ENCODE measurements at regions not wholly inside any gene's neighbourhood (a gene's known extent, or its start where the extent isn't known, plus 50 kb on each side); places are given as distances from the start of the nearest gene placed in this dataset.

DNA sequence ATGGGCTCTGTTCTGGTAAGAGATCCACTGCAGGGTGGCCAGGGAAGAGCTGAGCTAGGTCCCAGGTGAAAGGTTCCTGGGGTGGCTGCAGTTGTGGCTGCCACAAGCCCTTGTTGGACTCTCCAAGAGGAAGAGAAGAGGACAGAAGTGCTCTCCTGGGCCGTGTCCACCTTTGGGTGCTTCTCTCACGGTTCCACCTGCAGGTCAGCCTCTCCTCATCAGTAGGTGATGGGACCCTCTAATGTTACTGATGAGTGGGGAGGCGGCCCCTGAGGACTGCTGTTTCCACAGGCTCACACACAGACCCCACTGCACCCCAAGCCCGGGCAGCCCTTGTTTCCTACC lies 804.9 kb downstream of the BRD1 start:
- H3K4me3 ChIP-seq (replicated peaks; ENCODE audit: insufficient read depth, low read length): no peak overlapping the region
- H3K27me3 ChIP-seq (ENCODE audit: insufficient read depth, poor library complexity, severe bottlenecking): no peaks in the 10 kb centered on the region
- no peak overlapping the region for H3K27ac ChIP-seq (replicated peaks)
- DNase-seq (ENCODE audit: low read depth in 1 of 2, low spot score in 1 of 2): no peak
- TF ChIP-seq, protein P1, sequence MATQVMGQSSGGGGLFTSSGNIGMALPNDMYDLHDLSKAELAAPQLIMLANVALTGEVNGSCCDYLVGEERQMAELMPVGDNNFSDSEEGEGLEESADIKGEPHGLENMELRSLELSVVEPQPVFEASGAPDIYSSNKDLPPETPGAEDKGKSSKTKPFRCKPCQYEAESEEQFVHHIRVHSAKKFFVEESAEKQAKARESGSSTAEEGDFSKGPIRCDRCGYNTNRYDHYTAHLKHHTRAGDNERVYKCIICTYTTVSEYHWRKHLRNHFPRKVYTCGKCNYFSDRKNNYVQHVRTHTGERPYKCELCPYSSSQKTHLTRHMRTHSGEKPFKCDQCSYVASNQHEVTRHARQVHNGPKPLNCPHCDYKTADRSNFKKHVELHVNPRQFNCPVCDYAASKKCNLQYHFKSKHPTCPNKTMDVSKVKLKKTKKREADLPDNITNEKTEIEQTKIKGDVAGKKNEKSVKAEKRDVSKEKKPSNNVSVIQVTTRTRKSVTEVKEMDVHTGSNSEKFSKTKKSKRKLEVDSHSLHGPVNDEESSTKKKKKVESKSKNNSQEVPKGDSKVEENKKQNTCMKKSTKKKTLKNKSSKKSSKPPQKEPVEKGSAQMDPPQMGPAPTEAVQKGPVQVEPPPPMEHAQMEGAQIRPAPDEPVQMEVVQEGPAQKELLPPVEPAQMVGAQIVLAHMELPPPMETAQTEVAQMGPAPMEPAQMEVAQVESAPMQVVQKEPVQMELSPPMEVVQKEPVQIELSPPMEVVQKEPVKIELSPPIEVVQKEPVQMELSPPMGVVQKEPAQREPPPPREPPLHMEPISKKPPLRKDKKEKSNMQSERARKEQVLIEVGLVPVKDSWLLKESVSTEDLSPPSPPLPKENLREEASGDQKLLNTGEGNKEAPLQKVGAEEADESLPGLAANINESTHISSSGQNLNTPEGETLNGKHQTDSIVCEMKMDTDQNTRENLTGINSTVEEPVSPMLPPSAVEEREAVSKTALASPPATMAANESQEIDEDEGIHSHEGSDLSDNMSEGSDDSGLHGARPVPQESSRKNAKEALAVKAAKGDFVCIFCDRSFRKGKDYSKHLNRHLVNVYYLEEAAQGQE (IDR thresholded peaks at IDR 0.05; ENCODE audit: insufficient replicate concordance, low read depth): no peak

DNA sequence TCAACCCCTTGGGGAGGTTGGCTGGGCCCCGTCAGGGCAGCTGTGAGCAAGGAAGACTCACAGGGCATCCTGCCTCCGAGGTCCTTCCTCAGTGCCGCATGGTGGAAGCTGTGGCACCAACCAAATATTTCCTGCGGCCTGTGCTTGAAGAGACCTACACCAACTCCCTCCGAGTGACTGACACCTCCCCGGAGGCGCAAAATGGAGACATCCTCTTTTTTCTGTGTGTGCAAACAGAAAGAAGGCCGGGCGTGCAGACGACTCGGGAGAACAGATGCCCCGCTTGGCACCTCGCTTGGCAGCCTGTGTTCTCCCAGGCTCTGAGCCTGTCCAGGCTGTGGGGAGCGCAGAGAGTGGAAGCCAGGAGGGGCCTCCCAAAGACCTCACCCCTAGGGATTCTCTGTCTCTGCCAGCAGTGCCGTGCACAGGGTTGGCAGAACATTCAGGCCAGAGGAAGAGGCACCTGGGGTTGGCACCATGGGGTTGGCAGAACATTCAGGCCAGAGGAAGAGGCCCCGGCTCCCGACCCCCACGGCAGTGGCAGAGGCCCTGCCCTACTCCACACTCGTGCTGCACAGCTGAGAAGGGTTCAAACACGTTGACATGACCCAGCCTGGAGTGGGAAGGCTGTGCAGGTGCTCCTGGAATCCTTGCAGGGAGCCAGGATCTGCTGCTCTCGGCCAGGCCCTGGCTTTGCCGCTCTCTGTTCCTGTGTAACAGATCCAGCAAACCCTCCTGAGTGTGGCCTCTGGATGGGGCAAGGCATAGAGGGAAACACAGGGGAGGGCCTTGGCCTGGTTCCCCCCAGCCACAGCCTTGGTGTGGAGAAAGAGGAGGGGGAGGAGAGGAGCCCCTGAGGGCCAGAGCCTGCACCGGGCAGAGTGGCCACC lies 805.5 kb downstream of the BRD1 start:
- TF ChIP-seq, protein P2, sequence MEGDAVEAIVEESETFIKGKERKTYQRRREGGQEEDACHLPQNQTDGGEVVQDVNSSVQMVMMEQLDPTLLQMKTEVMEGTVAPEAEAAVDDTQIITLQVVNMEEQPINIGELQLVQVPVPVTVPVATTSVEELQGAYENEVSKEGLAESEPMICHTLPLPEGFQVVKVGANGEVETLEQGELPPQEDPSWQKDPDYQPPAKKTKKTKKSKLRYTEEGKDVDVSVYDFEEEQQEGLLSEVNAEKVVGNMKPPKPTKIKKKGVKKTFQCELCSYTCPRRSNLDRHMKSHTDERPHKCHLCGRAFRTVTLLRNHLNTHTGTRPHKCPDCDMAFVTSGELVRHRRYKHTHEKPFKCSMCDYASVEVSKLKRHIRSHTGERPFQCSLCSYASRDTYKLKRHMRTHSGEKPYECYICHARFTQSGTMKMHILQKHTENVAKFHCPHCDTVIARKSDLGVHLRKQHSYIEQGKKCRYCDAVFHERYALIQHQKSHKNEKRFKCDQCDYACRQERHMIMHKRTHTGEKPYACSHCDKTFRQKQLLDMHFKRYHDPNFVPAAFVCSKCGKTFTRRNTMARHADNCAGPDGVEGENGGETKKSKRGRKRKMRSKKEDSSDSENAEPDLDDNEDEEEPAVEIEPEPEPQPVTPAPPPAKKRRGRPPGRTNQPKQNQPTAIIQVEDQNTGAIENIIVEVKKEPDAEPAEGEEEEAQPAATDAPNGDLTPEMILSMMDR (IDR thresholded peaks at IDR 0.05; ENCODE audit: insufficient read depth, low read length): no peak
- Histone ChIP-seq H3K27me3 (ENCODE audit: insufficient read depth, poor library complexity, severe bottlenecking) (no peaks in the 10 kb centered on the region), H3K4me3 (replicated peaks; ENCODE audit: insufficient read depth, low read length) (no peak overlapping the region), H3K27ac (replicated peaks) (no peak overlapping the region)
- no peak for DNase-seq (ENCODE audit: low read depth in 1 of 2, low spot score in 1 of 2)

DNA sequence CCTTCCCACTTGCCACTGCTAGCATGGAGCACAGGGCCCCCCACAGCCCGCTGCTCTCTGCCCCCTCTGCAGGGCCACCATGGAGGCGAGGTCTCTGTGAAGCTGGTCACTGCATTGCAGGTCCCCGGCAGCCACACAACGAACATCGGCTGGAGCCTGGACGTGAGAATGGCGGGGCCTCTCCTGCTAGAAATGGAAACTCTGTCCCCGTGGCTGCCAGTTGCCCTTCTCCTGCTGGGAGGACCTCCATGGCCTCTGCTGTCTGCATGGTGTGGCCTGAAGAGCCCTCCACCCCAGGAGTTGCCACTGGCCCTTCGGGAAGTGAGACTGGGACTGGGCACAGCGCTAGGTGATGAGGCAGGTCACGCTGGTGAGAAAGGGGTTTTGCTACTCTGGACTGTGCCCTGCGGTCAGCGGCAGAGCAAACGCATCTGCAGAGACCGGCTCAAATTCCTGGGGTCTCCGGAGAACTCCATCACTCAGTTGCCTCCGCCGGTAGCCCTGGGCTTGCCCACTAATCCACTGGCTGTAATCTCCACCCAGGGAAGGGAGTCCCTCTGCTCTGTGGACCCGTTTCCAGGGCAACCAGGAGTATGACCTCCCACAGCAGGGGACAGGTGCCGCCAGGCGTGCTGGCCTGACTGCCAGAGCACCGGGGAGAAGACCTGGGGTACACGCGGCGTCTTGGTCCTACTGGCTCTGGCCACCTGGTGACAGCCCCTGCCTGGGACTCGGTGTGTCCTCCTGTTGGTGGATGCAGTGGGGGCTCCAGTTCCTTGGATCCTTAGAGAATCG lies 806.3 kb downstream of the BRD1 start:
- TF ChIP-seq, protein P2 (IDR thresholded peaks at IDR 0.05; ENCODE audit: insufficient read depth, low read length): no peak
- TF ChIP-seq, protein P1 (IDR thresholded peaks at IDR 0.05; ENCODE audit: insufficient replicate concordance, low read depth): no peak
- TF ChIP-seq POLR2AphosphoS5 (IDR thresholded peaks at IDR 0.05; ENCODE audit: low read depth) (no peak), SPI1 (IDR thresholded peaks at IDR 0.05; ENCODE audit: borderline replicate concordance, low read depth) (no peak), GABPA (IDR thresholded peaks at IDR 0.05; ENCODE audit: low read depth) (no peak)
- no peak overlapping the region for H3K4me3 ChIP-seq (replicated peaks; ENCODE audit: insufficient read depth, low read length)
- no peak for DNase-seq (ENCODE audit: low read depth in 1 of 2, low spot score in 1 of 2)
- no peak overlapping the region for H3K27ac ChIP-seq (replicated peaks)
- H3K27me3 ChIP-seq (ENCODE audit: insufficient read depth, poor library complexity, severe bottlenecking): no peaks in the 10 kb centered on the region

DNA sequence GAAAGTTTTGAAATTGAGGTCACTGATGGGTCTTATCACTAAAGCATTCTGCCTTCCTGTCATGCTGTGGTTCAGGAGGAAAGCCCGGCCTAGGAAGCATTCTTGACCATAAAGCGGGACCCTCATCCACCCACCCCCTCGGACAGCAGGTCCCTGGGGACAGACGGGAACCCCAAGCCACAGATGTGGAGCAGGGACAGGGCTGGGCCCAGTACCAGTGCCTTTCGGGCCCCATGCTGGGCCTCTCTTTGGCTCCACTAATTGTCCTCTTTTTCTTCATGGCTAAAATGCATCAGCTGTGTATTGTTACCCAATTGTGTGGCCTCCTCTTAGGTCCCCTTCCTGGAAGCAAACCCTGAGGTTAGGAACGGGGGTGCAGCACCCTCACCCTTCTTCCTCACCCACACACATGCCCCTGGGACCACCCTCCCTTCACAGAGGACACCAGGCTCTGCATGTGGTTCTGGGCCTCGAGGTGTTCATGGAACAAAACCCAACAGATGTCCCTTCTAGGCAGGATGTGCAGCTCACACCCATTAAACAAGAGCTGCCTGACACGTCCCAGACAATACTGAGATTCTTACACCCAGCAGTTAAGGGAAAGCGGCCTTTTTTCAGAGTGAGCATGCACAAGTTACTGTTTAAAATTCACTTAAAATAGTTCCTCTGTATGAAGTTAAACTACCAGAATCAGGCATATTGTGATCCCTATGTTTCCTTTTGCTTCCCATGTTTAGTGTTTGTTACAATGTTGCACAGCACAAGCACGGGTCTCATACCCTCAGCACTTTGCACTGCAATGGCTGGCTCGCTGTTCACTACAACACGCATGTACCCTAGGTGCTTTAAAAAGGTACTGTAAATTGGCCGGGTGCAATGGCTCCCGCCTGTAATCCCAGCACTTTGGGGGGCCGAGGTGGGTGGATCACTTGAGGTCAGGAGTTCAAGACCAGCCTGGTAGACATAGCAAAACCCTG lies 807.6 kb downstream of the BRD1 start:
- H3K27me3 ChIP-seq (ENCODE audit: insufficient read depth, poor library complexity, severe bottlenecking): no peaks in the 10 kb centered on the region
- no peak overlapping the region for H3K27ac ChIP-seq (replicated peaks)
- H3K4me3 ChIP-seq (replicated peaks; ENCODE audit: insufficient read depth, low read length): no peak overlapping the region
- DNase-seq (ENCODE audit: low read depth in 1 of 2, low spot score in 1 of 2): no peak
- no peak for TF ChIP-seq POLR2AphosphoS5 (IDR thresholded peaks at IDR 0.05; ENCODE audit: low read depth)
- TF ChIP-seq, protein P2 (IDR thresholded peaks at IDR 0.05; ENCODE audit: insufficient read depth, low read length): no peak

Data from HL-60 (cell line).